SH-SY5Y (cell line): ENCODE measurements at regions not wholly inside any gene's neighbourhood (a gene's known extent, or its start where the extent isn't known, plus 50 kb on each side); places are given as distances from the start of the nearest gene placed in this dataset.

ENCODE experiments used
- GATA2 ChIP-seq: IDR thresholded peaks from 2 replicates; pipeline ENCODE4 v1.6.1; 2011; ENCODE audit warnings: mild to moderate bottlenecking, low read depth, low read length
- GATA3 ChIP-seq: IDR thresholded peaks from 2 replicates; pipeline ENCODE4 v1.6.1; 2011; ENCODE audit warnings: low read depth, mild to moderate bottlenecking, low read length, moderate library complexity

- TF ChIP-seq GATA2 (no peak), GATA3 (no peak)
Observed at GRCh38 chr3:162780313-162780712, 1283.7 kb downstream of the OTOL1 start.
